Stimulated activated CD4-positive, alpha-beta T cell treated with anti-CD3 and anti-CD28 coated beads, Interleukin-12 subunit alpha, Interleukin-12 subunit beta, amount 100 ng/mL, for 24 hours (primary cell): ENCODE measurements at regions not wholly inside any gene's neighbourhood (a gene's known extent, or its start where the extent isn't known, plus 50 kb on each side); places are given as distances from the start of the nearest gene placed in this dataset.
"Not testable (repeated sequence)": the region's sequence is repeated elsewhere in the genome, so short reads cannot be mapped to it uniquely, and the experiment has no call there.

ENCODE experiments used
- DNase-seq, 2 experiments: peaks; one replicate each; pipeline ENCODE4 v3.0.0-alpha.2; 2020; ENCODE audit warnings: low read depth in 2 of 2

GRCh38 chr1:67584938-67585337, 100.1 kb upstream of the GADD45A start:
- DNase-seq, result no peak

- no peak for DNase-seq
Measured at GRCh38 chr1:67586596-67586995, 98.4 kb upstream of the GADD45A start.

- no peak for DNase-seq
Measured at GRCh38 chr1:67588178-67588855, 96.7 kb upstream of the GADD45A start.

- no peak for DNase-seq
Measured at GRCh38 chr1:67589519-67590233, 95.3 kb upstream of the GADD45A start.

GRCh38 chr1:67590329-67590728, 94.7 kb upstream of the GADD45A start:
- DNase-seq, result no peak

- DNase-seq, result no peak
Measured at GRCh38 chr1:67594764-67595163, 90.2 kb upstream of the GADD45A start.

GRCh38 chr1:67596674-67597073, 88.3 kb upstream of the GADD45A start:
- no peak for DNase-seq

- no peak for DNase-seq
Measured at GRCh38 chr1:67597336-67597735, 87.7 kb upstream of the GADD45A start.

GRCh38 chr1:67599085-67599484, 85.9 kb upstream of the GADD45A start:
- no peak for DNase-seq

- no peak for DNase-seq
Measured at GRCh38 chr1:67601539-67601938, 83.5 kb upstream of the GADD45A start.

GRCh38 chr1:67601955-67602354, 83.0 kb upstream of the GADD45A start:
- no peak for DNase-seq

- DNase-seq, result no peak
Measured at GRCh38 chr1:67604778-67605177, 80.2 kb upstream of the GADD45A start.

GRCh38 chr1:67605209-67605780, 79.7 kb upstream of the GADD45A start:
- no peak for DNase-seq

- no peak for DNase-seq
Measured at GRCh38 chr1:67607286-67607685, 77.7 kb upstream of the GADD45A start.

GRCh38 chr1:67607699-67608098, 77.3 kb upstream of the GADD45A start:
- DNase-seq, result no peak

- DNase-seq, result no peak
Measured at GRCh38 chr1:67608661-67609576, 76.1 kb upstream of the GADD45A start.

GRCh38 chr1:67609577-67610341, 75.2 kb upstream of the GADD45A start:
- no peak for DNase-seq

- DNase-seq, result no peak
Measured at GRCh38 chr1:67610450-67610849, 74.6 kb upstream of the GADD45A start.

- no peak for DNase-seq
Measured at GRCh38 chr1:67611846-67612245, 73.2 kb upstream of the GADD45A start.

- DNase-seq, result no peak
Measured at GRCh38 chr1:67612788-67613241, 72.2 kb upstream of the GADD45A start.

GRCh38 chr1:67613479-67613878, 71.5 kb upstream of the GADD45A start:
- DNase-seq, result not testable (repeated sequence)
